ENCODE measurements at regions not wholly inside any gene's neighbourhood (a gene's known extent, or its start where the extent isn't known, plus 50 kb on each side); places are given as distances from the start of the nearest gene placed in this dataset.

- TF ChIP-seq CTCF (IDR thresholded peaks at IDR 0.05) (no peak), POLR2A (IDR thresholded peaks at IDR 0.05) (no peak)
Observed at GRCh38 chr5:102014371-102014770, 281.7 kb downstream of the SLCO4C1 start.
